ENCODE measurements at regions not wholly inside any gene's neighbourhood (a gene's known extent, or its start where the extent isn't known, plus 50 kb on each side); places are given as distances from the start of the nearest gene placed in this dataset.
"Not testable (repeated sequence)": the region's sequence is repeated elsewhere in the genome, so short reads cannot be mapped to it uniquely, and the experiment has no call there.

DNA sequence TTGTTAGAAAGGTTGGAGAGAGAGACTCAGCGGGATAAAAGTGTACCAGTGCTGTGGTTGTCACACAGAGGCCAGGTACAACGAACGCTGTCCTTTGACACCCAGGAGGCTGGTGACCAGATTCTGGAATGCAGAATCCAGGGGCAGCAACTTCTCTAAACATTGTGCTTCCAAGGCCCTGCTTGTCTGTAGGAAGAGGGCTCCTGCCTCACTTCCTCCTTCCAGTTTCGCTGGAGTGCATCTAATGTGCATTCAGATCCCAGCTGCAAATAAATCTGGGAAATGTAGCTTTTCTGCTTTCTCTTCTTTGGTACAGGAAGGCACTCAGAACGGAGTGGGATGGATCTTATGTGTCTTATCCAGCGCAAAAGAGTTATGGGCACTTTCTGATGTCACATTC lies 171.8 kb upstream of the ATP5MC3 start:
- TF ChIP-seq ARNT (IDR thresholded peaks at IDR 0.05) = no peak
- no peak for TF ChIP-seq FOXK2 (IDR thresholded peaks at IDR 0.05)
- TF ChIP-seq SUZ12 (IDR thresholded peaks at IDR 0.05) = no peak
- TF ChIP-seq LEF1 (IDR thresholded peaks at IDR 0.05; ENCODE audit: borderline replicate concordance) = no peak
- no peak for DNase-seq (ENCODE audit: extremely low spot score)
- ChIA-PET CTCF (no interaction called here), POLR2A (no interaction called here)

DNA sequence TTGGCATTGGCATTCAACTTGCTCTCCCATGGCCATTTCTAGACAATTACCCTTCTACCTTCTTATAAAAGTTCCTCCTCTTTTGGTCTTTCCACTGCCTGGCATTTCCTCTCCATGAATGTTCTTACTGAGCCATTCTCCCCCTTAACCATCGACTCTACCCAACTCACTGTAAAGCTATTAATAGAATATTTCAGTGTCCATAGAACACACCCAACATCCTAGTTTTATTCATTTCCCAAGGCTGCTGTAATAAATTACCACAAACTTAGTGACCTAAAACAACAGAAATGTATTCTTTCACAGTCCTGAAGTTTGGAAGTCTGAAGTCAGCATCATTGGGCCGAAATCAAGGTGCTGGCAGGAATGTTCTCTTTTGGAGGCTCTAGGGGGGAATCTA lies 170.0 kb upstream of the ATP5MC3 start:
- DNase-seq (ENCODE audit: extremely low spot score) = no peak
- ChIA-PET POLR2A (no interaction called here), CTCF (no interaction called here)
- TF ChIP-seq CTBP1 (IDR thresholded peaks at IDR 0.05; ENCODE audit: borderline replicate concordance) = no peak
- TF ChIP-seq SP1 (IDR thresholded peaks at IDR 0.05) = no peak
- no peak for TF ChIP-seq SUZ12 (IDR thresholded peaks at IDR 0.05)
- TF ChIP-seq NFRKB (IDR thresholded peaks at IDR 0.05) = no peak
- no peak for TF ChIP-seq TARDBP (IDR thresholded peaks at IDR 0.05)
- no peak for TF ChIP-seq ARNT (IDR thresholded peaks at IDR 0.05)
- TF ChIP-seq ELF4 (IDR thresholded peaks at IDR 0.05) = no peak
- TF ChIP-seq FOXK2 (IDR thresholded peaks at IDR 0.05) = no peak
- TF ChIP-seq, protein P1, sequence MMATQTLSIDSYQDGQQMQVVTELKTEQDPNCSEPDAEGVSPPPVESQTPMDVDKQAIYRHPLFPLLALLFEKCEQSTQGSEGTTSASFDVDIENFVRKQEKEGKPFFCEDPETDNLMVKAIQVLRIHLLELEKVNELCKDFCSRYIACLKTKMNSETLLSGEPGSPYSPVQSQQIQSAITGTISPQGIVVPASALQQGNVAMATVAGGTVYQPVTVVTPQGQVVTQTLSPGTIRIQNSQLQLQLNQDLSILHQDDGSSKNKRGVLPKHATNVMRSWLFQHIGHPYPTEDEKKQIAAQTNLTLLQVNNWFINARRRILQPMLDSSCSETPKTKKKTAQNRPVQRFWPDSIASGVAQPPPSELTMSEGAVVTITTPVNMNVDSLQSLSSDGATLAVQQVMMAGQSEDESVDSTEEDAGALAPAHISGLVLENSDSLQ (IDR thresholded peaks at IDR 0.05) = no peak
- TF ChIP-seq FOXM1 (IDR thresholded peaks at IDR 0.05; ENCODE audit: borderline replicate concordance) = no peak
- TF ChIP-seq BHLHE40 (IDR thresholded peaks at IDR 0.05; ENCODE audit: borderline replicate concordance) = no peak
- no peak for TF ChIP-seq LEF1 (IDR thresholded peaks at IDR 0.05; ENCODE audit: borderline replicate concordance)
- no peak for TF ChIP-seq FOXA1 (IDR thresholded peaks at IDR 0.05)

DNA sequence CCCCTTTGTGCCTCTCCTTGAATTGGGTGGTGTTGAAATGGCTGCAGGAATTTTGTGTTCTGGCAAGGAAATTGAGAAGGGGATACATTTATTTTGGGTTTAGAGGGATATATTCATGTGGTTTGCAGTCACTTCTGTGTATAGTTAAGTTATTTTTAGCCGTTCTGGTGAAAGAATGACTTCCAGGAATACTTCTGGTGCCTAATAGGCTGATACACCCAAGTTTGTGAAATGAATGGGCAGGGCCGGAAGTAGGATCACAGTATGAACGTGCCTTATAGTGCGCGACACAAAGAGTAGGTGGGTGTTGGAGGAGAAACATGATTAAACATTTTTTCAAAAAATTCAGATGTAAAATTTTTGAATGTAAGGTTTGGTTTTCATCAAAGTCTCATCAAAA lies 168.6 kb upstream of the ATP5MC3 start:
- ChIA-PET POLR2A (no interaction called here), CTCF (no interaction called here)

DNA sequence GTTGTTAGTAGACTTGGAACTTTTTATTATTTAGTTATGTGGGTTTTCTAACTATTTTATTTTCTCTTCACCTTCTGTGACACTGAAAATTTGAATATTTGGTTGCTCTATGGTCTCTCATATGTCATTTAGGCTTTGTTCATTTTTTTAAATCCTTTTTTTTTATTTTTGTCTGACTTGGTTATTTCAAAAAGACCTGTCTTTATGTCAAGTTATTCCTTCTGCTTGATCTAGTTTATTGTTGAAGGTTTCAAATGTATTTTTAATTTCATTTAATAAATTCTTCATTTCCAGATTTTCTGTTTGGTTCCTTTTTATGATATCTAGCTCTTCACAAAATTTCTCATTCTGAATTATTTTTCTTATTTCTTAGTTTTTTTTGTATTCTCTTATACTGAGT lies 160.6 kb upstream of the ATP5MC3 start:
- ChIA-PET CTCF (no interaction called here), POLR2A (no interaction called here)

More for the DNA sequence above, 168.6 kb upstream of the ATP5MC3 start:
- DNase-seq (ENCODE audit: extremely low spot score) = no peak
- no peak for TF ChIP-seq CTBP1 (IDR thresholded peaks at IDR 0.05; ENCODE audit: borderline replicate concordance)
- TF ChIP-seq ELF4 (IDR thresholded peaks at IDR 0.05) = no peak
- TF ChIP-seq HDGF (IDR thresholded peaks at IDR 0.05; ENCODE audit: borderline replicate concordance) = no peak
- no peak for TF ChIP-seq ZNF384 (IDR thresholded peaks at IDR 0.05)
- no peak for TF ChIP-seq TARDBP (IDR thresholded peaks at IDR 0.05)
- TF ChIP-seq, protein P1 (IDR thresholded peaks at IDR 0.05) = no peak
- TF ChIP-seq L3MBTL2 (conservative IDR thresholded peaks at IDR 0.05) = no peak
- no peak for TF ChIP-seq FOXA1 (IDR thresholded peaks at IDR 0.05)
- TF ChIP-seq NFRKB (IDR thresholded peaks at IDR 0.05) = no peak
- no peak for TF ChIP-seq ARNT (IDR thresholded peaks at IDR 0.05)
- TF ChIP-seq FOXK2 (IDR thresholded peaks at IDR 0.05) = no peak
- no peak for TF ChIP-seq FOXM1 (IDR thresholded peaks at IDR 0.05; ENCODE audit: borderline replicate concordance)

DNA sequence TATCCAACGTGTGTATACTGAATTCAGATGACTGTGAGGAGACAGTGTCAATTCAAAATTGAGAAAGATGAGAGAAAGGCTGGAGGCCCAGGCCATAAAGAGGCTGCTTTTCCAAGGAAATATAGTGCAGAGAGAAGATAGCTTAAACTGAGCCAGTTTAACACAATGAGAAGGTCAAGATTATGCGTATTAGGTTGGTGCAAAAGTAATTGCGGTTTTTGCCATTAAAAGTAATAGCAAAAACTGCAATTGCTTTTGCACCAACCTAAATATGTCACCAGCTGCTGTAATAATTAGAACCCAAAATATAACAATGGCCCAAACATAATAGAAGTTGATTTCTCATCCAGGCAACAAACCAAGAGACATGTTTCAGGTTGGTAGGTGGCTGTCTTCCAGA lies 148.7 kb upstream of the ATP5MC3 start:
- ChIA-PET CTCF (interaction anchor here (1.0 kb wide), 1 partner anchor 9 kb away, joined by 6 read pairs; no protein-coding TSS in a partner anchor), POLR2A (no interaction called here)
- DNase-seq (ENCODE audit: extremely low spot score) = no peak
- no peak for TF ChIP-seq NFRKB (IDR thresholded peaks at IDR 0.05)
- no peak for TF ChIP-seq SP1 (IDR thresholded peaks at IDR 0.05)
- no peak for TF ChIP-seq CTBP1 (IDR thresholded peaks at IDR 0.05; ENCODE audit: borderline replicate concordance)
- TF ChIP-seq FOXA1 (IDR thresholded peaks at IDR 0.05) = no peak
- TF ChIP-seq TARDBP (IDR thresholded peaks at IDR 0.05) = no peak
- TF ChIP-seq ZNF384 (IDR thresholded peaks at IDR 0.05) = no peak
- TF ChIP-seq BHLHE40 (IDR thresholded peaks at IDR 0.05; ENCODE audit: borderline replicate concordance) = no peak
- no peak for TF ChIP-seq FOXM1 (IDR thresholded peaks at IDR 0.05; ENCODE audit: borderline replicate concordance)
- TF ChIP-seq ELF4 (IDR thresholded peaks at IDR 0.05) = peak; percentile 88

More for the DNA sequence above, 160.6 kb upstream of the ATP5MC3 start:
- DNase-seq (ENCODE audit: extremely low spot score) = no peak
- TF ChIP-seq ARNT (IDR thresholded peaks at IDR 0.05) (no peak), NFRKB (IDR thresholded peaks at IDR 0.05) (no peak), ZNF384 (IDR thresholded peaks at IDR 0.05) (no peak), L3MBTL2 (conservative IDR thresholded peaks at IDR 0.05) (no peak), FOXA1 (IDR thresholded peaks at IDR 0.05) (no peak)

DNA sequence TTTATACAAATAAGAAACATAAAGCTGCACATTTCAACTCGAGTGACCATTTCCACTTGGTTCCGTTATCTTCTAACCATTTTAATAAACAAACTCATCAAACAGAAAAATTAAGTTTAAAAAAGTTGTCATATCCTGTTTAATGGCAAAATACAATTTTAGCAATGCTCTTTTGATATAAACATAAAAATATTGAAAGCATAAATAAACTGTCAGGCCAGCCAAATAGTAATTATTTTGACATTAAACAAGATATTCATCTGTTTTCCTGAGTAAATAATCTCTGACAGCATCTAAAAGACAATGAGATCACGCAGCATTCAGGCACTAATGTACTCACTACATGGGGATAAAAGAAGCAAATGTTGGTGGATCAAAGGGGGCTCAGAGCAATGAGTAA lies 145.3 kb upstream of the ATP5MC3 start:
- TF ChIP-seq ZNF384 (IDR thresholded peaks at IDR 0.05) (no peak), TARDBP (IDR thresholded peaks at IDR 0.05) (no peak), NFRKB (IDR thresholded peaks at IDR 0.05) (no peak), LEF1 (IDR thresholded peaks at IDR 0.05; ENCODE audit: borderline replicate concordance) (no peak), FOXA1 (IDR thresholded peaks at IDR 0.05) (no peak), ARNT (IDR thresholded peaks at IDR 0.05) (no peak), SP1 (IDR thresholded peaks at IDR 0.05) (no peak), SUZ12 (IDR thresholded peaks at IDR 0.05) (no peak)
- TF ChIP-seq, protein P1 (IDR thresholded peaks at IDR 0.05) = no peak
- POLR2A ChIA-PET = no interaction called here
- CTCF ChIA-PET = no interaction called here
- no peak for DNase-seq (ENCODE audit: extremely low spot score)

DNA sequence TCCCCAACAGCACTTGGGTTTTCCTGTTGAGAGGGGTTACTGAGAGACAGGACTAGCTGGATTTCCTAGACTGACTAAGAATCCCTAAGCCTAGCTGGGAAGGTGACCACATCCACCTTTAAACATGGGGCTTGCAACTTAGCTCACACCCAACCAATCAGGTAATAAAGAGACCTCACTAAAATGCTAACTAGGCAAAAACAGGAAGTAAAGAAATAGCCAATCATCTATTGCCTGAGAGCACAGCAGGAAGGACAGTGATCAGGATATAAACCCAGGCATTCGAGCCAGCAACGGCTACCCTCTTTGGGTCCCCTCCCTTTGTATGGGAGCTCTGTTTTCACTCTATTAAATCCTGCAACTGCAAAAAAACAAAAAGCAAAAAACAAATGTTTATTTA lies 144.7 kb upstream of the ATP5MC3 start:
- CTCF ChIA-PET; POLR2A ChIA-PET; DNase-seq (ENCODE audit: extremely low spot score): not testable (repeated sequence)
